ENCODE measurements at regions not wholly inside any gene's neighbourhood (a gene's known extent, or its start where the extent isn't known, plus 50 kb on each side); places are given as distances from the start of the nearest gene placed in this dataset.

GRCh38 chr4:10925996-10926395, 241.4 kb upstream of the CLNK start:
- no peak for TF ChIP-seq CTCF (conservative IDR thresholded peaks at IDR 0.05; ENCODE audit: low read depth, low read length)
- no peak for TF ChIP-seq RAD21 (IDR thresholded peaks at IDR 0.05; ENCODE audit: low read length)
- no peak for TF ChIP-seq USF2 (IDR thresholded peaks at IDR 0.05; ENCODE audit: low read depth, low read length)
- no peak for TF ChIP-seq POLR2A (IDR thresholded peaks at IDR 0.05; ENCODE audit: low read depth, low read length)
- no peak for TF ChIP-seq MAZ (IDR thresholded peaks at IDR 0.05; ENCODE audit: borderline replicate concordance, low read depth, low read length)
- no peak for TF ChIP-seq RCOR1 (IDR thresholded peaks at IDR 0.05; ENCODE audit: insufficient replicate concordance, low read length)
- TF ChIP-seq CHD1 (IDR thresholded peaks at IDR 0.05; ENCODE audit: low read depth, low read length) = no peak
- TF ChIP-seq MAFK (IDR thresholded peaks at IDR 0.05; ENCODE audit: low read depth, low read length) = no peak
- TF ChIP-seq RFX5 (IDR thresholded peaks at IDR 0.05; ENCODE audit: low read depth, low read length) = no peak

Data from IMR-90 (cell line).